Mucosa of stomach (tissue), 1 donor: ENCODE measurements at regions not wholly inside any gene's neighbourhood (a gene's known extent, or its start where the extent isn't known, plus 50 kb on each side); places are given as distances from the start of the nearest gene placed in this dataset.

Experiments
- H3K27me3 ChIP-seq: one replicate; pipeline ENCODE4 v1.7.0; 2013; ENCODE audit warnings: mild to moderate bottlenecking, low read length; ENCODE audit not compliant: control insufficient read depth, insufficient read depth
- H3K36me3 ChIP-seq: one replicate; pipeline ENCODE4 v1.7.0; 2013; ENCODE audit warnings: low read length; ENCODE audit not compliant: control insufficient read depth, insufficient read depth
- H3K4me1 ChIP-seq: one replicate; pipeline ENCODE4 v1.7.0; 2013; ENCODE audit warnings: mild to moderate bottlenecking, low read length; ENCODE audit not compliant: control insufficient read depth, insufficient read depth
- H3K4me3 ChIP-seq: one replicate; pipeline ENCODE4 v1.7.0; 2013; ENCODE audit warnings: low read length
- H3K9ac ChIP-seq: one replicate; pipeline ENCODE4 v1.7.0; 2013; ENCODE audit warnings: mild to moderate bottlenecking, low read length, moderate library complexity
- H3K9me3 ChIP-seq: one replicate; pipeline ENCODE4 v1.7.0; 2013; ENCODE audit warnings: mild to moderate bottlenecking, low read length, moderate library complexity; ENCODE audit not compliant: control insufficient read depth
- donor health status: Pancreatic carcinoma.

DNA sequence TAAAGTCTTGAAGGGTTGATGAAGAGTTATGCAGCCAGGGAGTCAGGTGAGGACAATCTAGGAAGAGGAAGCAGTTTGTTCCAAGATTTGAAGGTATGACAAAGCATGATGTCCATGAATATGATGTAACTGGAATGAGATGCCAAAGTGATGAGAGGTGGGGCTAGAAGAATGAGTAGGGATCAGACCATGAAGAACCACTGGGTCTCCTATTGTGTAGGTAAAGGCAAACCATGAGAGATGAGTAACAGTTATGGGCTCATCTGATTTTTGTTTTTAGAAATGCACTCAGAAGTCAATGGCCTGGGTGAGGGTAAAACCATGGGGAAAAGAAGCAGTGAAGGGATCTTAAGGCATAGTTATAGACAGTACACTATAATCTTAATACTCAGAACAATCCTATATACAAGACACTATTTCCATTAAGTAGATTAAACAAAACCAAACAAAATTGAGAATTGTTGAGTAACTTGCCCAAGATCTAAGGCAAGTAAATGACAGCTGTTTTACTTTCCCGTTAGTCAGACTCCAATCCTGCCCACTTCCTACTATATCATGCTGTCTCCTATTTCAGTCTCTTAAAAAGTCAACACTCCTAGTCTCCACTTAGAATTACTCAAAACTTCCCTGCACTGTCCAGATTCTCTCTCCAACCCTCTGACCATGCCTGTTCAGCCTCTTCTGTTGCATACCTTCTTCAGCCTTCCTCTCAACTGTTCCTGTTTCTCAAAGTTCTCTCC lies 393.8 kb upstream of the MEF2C start:
- Histone ChIP-seq H3K4me3 (no peak overlapping the region), H3K36me3 (no peaks in the 10 kb centered on the region), H3K9me3 (no peaks in the 10 kb centered on the region), H3K27me3 (no peaks in the 10 kb centered on the region), H3K9ac (no peak overlapping the region), H3K4me1 (no peaks in the 10 kb centered on the region)

DNA sequence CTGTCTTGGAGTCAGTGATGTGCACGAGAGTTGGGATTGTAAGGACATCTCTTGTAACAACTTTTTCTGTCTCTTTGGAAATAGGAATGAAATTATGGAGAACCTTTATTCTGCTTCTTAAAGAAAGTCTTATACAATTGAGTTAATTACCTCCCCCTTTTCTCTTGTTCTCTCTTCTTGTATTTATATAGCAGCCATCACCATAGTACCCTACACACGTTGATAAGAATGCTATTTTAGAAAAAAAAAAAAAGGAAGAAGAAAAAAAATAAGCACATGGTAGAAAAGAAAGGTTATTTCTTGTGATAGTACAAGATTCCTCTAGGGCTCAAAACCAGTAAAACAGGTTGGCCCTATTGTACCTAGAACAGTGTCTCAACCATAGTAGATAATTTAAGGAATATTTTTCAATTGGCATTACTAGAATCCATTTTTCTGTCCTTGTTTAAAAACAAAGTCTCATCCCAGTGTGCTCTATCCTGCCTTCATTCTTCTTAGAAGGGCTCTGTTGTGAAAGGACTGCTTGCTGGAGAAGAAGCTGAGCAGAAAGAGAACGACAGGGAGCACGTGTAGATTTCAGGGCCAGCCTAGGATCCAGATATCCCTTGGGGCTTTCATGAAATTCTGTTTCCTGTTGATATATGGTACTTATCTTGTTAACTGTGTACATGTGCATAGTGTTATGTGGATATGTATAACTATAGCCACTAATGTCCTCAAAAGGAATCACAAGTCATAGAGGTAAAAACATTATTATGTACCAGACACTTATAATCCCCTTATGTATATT lies 392.3 kb upstream of the MEF2C start:
- Histone ChIP-seq H3K27me3 (no peaks in the 10 kb centered on the region), H3K36me3 (no peaks in the 10 kb centered on the region), H3K4me1 (no peaks in the 10 kb centered on the region), H3K4me3 (no peak overlapping the region), H3K9ac (no peak overlapping the region), H3K9me3 (no peaks in the 10 kb centered on the region)

DNA sequence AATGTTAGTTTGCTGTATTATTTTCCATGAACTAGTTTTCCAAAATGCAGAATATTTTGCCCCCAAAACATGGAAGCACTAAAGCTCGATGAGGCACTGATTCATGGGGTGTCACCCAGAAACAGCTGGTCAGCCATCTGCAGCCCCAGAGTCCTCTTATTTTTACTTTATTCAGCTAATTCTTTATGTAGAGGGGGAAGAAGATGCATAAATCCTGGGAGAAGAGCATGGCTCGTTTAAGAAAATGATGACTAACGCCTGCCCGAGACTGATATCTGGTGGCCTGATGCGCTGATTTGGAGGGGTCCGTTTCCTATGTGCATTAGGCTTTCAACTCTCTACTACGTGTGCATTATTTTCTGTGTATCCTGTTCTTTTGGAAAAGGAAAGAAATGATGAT lies 390.3 kb upstream of the MEF2C start:
- Histone ChIP-seq H3K4me3 (no peak overlapping the region), H3K27me3 (no peaks in the 10 kb centered on the region), H3K36me3 (no peaks in the 10 kb centered on the region), H3K9ac (no peak overlapping the region), H3K4me1 (no peaks in the 10 kb centered on the region), H3K9me3 (no peaks in the 10 kb centered on the region)

DNA sequence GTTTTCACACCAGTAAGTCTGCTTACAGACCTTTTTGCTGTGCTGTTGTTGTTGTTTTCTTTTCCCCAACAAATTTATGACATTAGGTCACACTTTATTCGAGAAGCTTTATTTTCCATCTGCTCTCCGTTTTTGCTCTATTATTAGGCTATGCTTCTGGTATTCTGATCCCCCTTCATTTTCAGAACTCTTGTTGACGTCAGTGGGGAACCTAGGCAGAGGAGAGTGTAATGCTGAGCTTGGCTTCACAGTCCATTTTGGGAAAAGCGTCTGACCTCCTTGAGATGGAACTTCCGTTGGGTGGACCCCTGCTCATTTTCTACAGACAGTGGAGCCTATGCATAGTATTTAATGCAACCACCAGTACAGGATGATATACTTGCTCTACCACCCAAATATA lies 387.9 kb upstream of the MEF2C start:
- Histone ChIP-seq H3K4me1 (no peaks in the 10 kb centered on the region), H3K4me3 (no peak overlapping the region), H3K36me3 (no peaks in the 10 kb centered on the region), H3K9ac (no peak overlapping the region), H3K27me3 (no peaks in the 10 kb centered on the region), H3K9me3 (no peaks in the 10 kb centered on the region)

DNA sequence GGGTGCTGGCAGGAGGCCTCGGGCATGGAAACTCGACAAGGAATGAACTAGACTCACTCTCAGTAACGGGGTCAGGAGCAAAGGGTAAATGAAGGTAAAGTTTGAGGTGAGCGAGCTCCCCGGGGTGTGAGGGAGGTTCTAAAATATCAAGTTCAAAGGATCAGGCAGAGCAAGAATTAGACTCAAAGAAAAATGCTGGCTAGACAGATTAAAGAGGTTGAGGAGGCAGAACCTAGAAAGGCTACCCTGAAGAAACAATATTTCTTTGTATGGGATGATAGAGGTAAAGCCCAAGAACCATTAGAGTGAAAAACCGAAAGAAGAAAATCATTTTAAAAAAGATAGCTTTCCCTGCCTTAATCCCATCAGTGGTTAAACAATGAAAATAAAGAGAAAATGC lies 386.7 kb upstream of the MEF2C start:
- Histone ChIP-seq H3K27me3 (no peaks in the 10 kb centered on the region), H3K4me3 (no peak overlapping the region), H3K4me1 (no peaks in the 10 kb centered on the region), H3K36me3 (no peaks in the 10 kb centered on the region), H3K9ac (no peak overlapping the region), H3K9me3 (no peaks in the 10 kb centered on the region)

DNA sequence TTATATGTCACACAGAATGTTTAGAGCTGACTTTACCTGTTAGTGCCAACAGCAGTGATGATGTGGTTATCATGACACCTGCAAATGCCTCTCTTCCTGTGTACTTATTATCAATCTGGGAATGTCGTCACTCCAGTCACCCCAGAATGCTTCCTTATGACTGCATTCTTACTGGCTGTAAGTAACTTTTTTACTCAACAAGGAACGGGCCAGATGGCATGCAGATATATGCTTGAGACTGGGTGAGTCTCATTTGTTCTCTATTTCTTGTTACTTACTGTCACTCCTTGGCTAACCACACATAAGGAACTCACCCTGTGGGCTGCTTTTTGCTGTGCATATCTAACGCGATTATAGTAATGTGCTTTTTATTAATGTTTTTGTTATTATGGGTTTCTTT lies 385.5 kb upstream of the MEF2C start:
- Histone ChIP-seq H3K27me3 (no peaks in the 10 kb centered on the region), H3K4me3 (no peak overlapping the region), H3K9ac (no peak overlapping the region), H3K9me3 (no peaks in the 10 kb centered on the region), H3K36me3 (no peaks in the 10 kb centered on the region), H3K4me1 (no peaks in the 10 kb centered on the region)

DNA sequence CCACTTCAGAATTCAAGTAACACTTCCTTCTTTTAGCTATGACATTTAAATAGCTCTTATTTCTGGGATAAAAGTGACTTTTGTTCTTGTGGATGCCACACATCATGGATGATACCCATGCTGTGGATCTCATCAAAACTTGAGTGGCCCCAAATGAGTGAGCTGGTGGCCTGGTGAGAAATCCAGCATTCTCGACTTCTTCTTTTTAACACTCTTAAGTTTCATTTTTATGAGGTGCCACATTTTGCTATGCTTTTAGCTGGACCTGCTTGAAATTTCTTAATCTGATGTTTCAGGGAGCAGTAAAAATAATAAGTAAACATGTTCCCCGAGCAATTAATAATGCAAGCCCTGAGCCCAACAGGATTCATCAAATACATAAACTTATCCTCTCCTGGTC lies 384.8 kb upstream of the MEF2C start:
- Histone ChIP-seq H3K9ac (no peak overlapping the region), H3K4me1 (no peaks in the 10 kb centered on the region), H3K27me3 (no peaks in the 10 kb centered on the region), H3K9me3 (no peaks in the 10 kb centered on the region), H3K36me3 (no peaks in the 10 kb centered on the region), H3K4me3 (no peak overlapping the region)

DNA sequence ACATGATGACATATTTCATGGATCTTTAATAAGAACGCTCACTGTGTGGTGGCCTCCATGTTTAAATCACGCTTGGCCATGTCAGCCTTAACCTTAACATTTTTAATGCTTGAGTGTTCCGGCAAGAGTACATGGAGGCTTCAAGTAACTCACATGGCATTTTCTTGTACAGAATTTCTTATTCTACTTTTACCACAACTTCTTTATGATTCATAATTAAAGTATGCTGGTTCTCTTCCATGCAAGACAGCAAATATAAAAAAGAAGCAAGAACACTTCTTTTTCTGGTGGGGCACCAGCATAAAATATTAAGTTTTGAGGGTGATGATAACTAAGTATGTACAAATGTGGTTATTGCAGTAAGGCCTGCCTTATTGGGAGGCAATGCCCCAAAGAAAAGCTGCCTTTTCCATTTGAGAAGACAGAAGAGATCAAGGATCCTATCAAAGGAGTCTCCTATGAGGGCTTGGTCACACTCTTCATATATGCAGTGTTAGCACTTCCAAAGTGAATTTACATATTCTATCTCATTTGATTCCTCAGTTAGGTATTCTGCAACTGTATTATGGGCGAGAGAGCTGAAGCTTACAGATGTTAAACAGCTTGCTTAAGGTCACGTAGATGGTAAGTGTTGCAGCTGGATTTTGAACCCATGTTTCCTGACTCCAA lies 382.7 kb upstream of the MEF2C start:
- Histone ChIP-seq H3K27me3 (no peaks in the 10 kb centered on the region), H3K36me3 (no peaks in the 10 kb centered on the region), H3K4me3 (no peak overlapping the region), H3K9ac (no peak overlapping the region), H3K9me3 (no peaks in the 10 kb centered on the region), H3K4me1 (no peaks in the 10 kb centered on the region)

DNA sequence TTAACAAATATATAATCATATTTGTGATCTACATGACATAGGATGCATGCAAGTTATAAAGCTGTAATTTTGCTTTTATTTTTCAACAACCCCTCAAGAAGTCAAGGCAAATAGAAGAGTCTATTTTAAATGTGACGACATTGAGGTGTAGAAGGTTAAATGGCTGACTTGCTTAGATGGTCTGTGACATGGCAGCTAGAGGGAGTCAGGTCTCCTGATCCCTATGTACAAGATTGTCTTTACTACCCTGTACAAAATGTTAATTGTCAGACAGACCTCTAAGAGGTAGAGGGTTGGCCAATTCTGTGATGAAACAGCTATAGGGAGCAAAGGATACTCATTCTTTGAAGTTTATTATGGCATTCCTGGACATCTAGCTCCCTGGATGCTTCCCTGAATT lies 380.9 kb upstream of the MEF2C start:
- no peaks in the 10 kb centered on the region for H3K36me3 ChIP-seq
- H3K4me1 ChIP-seq = no peaks in the 10 kb centered on the region
- no peaks in the 10 kb centered on the region for H3K9me3 ChIP-seq
- no peak overlapping the region for H3K4me3 ChIP-seq
- H3K27me3 ChIP-seq = no peaks in the 10 kb centered on the region
- H3K9ac ChIP-seq = no peak overlapping the region

DNA sequence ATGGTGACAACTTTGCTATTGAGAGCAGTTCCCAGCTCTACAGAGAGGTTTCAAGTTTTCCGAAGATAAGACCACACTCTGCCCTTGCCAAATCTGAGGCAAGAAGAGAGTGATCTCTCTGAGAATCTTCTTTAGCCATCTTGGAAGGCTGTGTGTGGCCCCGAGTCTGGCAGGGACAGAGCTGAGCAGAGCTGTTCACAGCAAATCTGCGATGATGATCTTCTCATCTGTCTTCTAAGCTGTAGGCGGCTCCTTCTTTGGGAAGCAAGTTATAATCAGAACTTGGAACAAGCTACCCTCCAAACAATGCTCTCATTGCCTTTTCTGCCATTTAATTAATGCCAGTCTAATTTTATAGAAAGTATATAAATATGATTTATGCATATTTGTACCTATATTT lies 379.0 kb upstream of the MEF2C start:
- no peaks in the 10 kb centered on the region for H3K36me3 ChIP-seq
- no peaks in the 10 kb centered on the region for H3K27me3 ChIP-seq
- no peaks in the 10 kb centered on the region for H3K9me3 ChIP-seq
- H3K4me1 ChIP-seq = no peaks in the 10 kb centered on the region
- no peak overlapping the region for H3K4me3 ChIP-seq
- H3K9ac ChIP-seq = no peak overlapping the region

DNA sequence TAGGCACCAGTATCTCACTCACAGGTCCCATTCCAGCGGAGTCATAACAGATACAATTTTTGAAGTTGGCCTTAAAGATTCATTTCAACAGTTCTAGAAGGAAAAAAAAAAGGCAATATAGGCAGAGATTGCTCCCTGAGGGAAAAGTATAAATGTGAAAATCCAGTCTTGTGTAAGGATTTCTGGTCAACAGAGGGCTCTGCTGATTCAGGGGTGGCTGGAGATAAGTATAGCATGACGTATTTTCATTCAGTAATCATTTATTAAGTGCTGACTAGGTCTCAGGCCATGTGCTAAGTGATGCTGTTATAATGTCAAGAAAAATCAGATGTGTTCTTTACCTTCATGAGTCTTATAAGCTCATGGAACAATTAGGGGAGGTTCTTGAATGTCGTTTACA lies 377.3 kb upstream of the MEF2C start:
- no peaks in the 10 kb centered on the region for H3K27me3 ChIP-seq
- H3K4me3 ChIP-seq = no peak overlapping the region
- H3K9ac ChIP-seq = no peak overlapping the region

DNA sequence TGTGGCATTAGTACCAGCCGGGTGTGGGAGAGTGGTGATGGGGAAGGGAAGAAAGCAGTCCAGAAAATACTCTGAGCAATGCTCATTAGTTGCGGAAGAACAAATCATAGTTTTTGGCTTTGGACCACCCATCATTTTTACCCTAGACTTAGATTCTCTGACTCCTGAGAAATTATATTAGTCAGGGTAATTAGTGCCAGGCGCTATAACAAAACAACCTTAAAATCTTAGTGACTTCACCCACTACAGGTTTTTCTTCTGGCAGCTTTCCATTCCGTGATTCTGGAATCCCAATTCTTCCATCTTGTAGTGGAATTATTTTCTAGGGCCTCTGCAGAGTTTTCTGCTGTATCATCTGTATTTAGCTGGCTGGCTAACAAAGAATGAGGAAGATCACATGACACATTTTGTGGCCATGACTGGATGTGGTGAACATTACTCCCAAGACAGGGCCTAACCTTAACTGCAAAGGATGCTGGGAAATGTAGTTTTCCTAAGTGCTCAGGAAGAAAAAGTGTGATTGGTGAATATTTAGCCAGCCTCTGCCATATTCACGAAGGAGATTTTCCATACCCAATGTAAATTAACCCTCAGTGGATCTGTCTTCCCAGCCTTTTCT lies 373.0 kb upstream of the MEF2C start:
- H3K36me3 ChIP-seq = no peaks in the 10 kb centered on the region
- H3K4me3 ChIP-seq = no peak overlapping the region
- H3K9me3 ChIP-seq = no peaks in the 10 kb centered on the region
- H3K27me3 ChIP-seq = no peaks in the 10 kb centered on the region
- H3K9ac ChIP-seq = no peak overlapping the region
- H3K4me1 ChIP-seq = no peaks in the 10 kb centered on the region

More for the DNA sequence above, 377.3 kb upstream of the MEF2C start:
- Histone ChIP-seq H3K36me3 (no peaks in the 10 kb centered on the region), H3K4me1 (no peaks in the 10 kb centered on the region), H3K9me3 (no peaks in the 10 kb centered on the region)
